Loucy (cell line): ENCODE measurements at regions not wholly inside any gene's neighbourhood (a gene's known extent, or its start where the extent isn't known, plus 50 kb on each side); places are given as distances from the start of the nearest gene placed in this dataset.

Experiments
- H2AFZ ChIP-seq: fragments of 200-600 bp; sonication (generic); 2 replicates; pipeline ENCODE4 v1.6.0; 2016; ENCODE audit warnings: antibody characterized with exemption, mild to moderate bottlenecking, low read length, moderate library complexity
- H3F3A ChIP-seq: fragments of 200-600 bp; 2 replicates; pipeline ENCODE4 v1.6.0; 2016; ENCODE audit warnings: antibody characterized with exemption, low read depth, mild to moderate bottlenecking
- H3K27me3 ChIP-seq: fragments of 200-600 bp; sonication (generic); 2 replicates; pipeline ENCODE4 v1.6.1; 2014; ENCODE audit warnings: low read length, mild to moderate bottlenecking; ENCODE audit not compliant: insufficient read depth, poor library complexity, severe bottlenecking
- H3K36me3 ChIP-seq: fragments of 200-600 bp; sonication (generic); 2 replicates; pipeline ENCODE4 v1.6.1; 2016; ENCODE audit warnings: low read length; ENCODE audit not compliant: insufficient read depth
- H3K4me1 ChIP-seq: fragments of 200-600 bp; sonication (generic); 2 replicates; pipeline ENCODE4 v1.5.1; 2014; ENCODE audit warnings: low read length, mild to moderate bottlenecking; ENCODE audit not compliant: insufficient read depth, poor library complexity, severe bottlenecking
- H3K4me2 ChIP-seq: fragments of 200-600 bp; sonication (generic); 2 replicates; pipeline ENCODE4 v1.6.0; 2014; ENCODE audit warnings: antibody characterized with exemption, low read length, low read depth, mild to moderate bottlenecking; ENCODE audit not compliant: poor library complexity, severe bottlenecking
- H3K4me3 ChIP-seq: fragments of 200-600 bp; sonication (generic); 2 replicates; pipeline ENCODE4 v1.5.1; 2014; ENCODE audit warnings: low read length, mild to moderate bottlenecking, mixed read lengths; ENCODE audit not compliant: poor library complexity, severe bottlenecking
- H3K79me2 ChIP-seq: fragments of 200-600 bp; sonication (generic); 2 replicates; pipeline ENCODE4 v1.6.1; 2014; ENCODE audit warnings: low read length; ENCODE audit not compliant: insufficient read depth
- H3K9ac ChIP-seq: fragments of 200-600 bp; sonication (generic); 2 replicates; pipeline ENCODE4 v1.6.0; 2014; ENCODE audit warnings: mild to moderate bottlenecking, low read depth, low read length, moderate library complexity; ENCODE audit not compliant: poor library complexity, severe bottlenecking
- H3K9me2 ChIP-seq: fragments of 200-600 bp; sonication (generic); replicated peaks from 2 replicates; pipeline ENCODE4 v1.6.1; 2016; ENCODE audit warnings: low read depth, low read length, mixed read lengths
- H3K9me3 ChIP-seq: fragments of 200-600 bp; sonication (generic); 2 replicates; pipeline ENCODE4 v1.6.1; 2014; ENCODE audit warnings: mild to moderate bottlenecking, antibody characterized with exemption, low read length, low read depth; ENCODE audit not compliant: insufficient read depth
- H4K20me1 ChIP-seq: fragments of 200-600 bp; sonication (generic); 2 replicates; pipeline ENCODE4 v1.6.0; 2014; ENCODE audit warnings: antibody characterized with exemption, low read length, mild to moderate bottlenecking; ENCODE audit not compliant: insufficient read depth, poor library complexity, severe bottlenecking
- EZH2phosphoT487 ChIP-seq: fragments of 200-600 bp; IDR thresholded peaks from 2 replicates; pipeline ENCODE4 v1.6.1; 2018; ENCODE audit warnings: antibody characterized with exemption, mild to moderate bottlenecking, moderate library complexity, borderline replicate concordance
- TF ChIP-seq, protein P1 (sequence below): fragments of 200-600 bp; sonication (generic); conservative IDR thresholded peaks from 2 replicates; pipeline ENCODE4 v1.5.1; 2014; ENCODE audit warnings: mild to moderate bottlenecking, antibody characterized with exemption, low read length

GRCh38 chr10:131571865-131572264 lies 260.3 kb upstream of the TCERG1L start:
- Histone ChIP-seq H3K36me3 (no peaks in the 10 kb centered on the region), H4K20me1 (no peaks in the 10 kb centered on the region), H3K9me3 (peaks cover 7% of the 10 kb centered on the region; the same call in 1 of the 2 replicates), H2AFZ (no peak overlapping the region), H3K9ac (no peak overlapping the region), H3K4me3 (no peak overlapping the region), H3K79me2 (no peaks in the 10 kb centered on the region), H3K4me2 (no peak overlapping the region), H3K9me2 (no peaks in the 10 kb centered on the region), H3F3A (no peaks in the 10 kb centered on the region), H3K4me1 (no peaks in the 10 kb centered on the region), H3K27me3 (no peaks in the 10 kb centered on the region)
- TF ChIP-seq EZH2phosphoT487 = no peak
- TF ChIP-seq, protein P1, sequence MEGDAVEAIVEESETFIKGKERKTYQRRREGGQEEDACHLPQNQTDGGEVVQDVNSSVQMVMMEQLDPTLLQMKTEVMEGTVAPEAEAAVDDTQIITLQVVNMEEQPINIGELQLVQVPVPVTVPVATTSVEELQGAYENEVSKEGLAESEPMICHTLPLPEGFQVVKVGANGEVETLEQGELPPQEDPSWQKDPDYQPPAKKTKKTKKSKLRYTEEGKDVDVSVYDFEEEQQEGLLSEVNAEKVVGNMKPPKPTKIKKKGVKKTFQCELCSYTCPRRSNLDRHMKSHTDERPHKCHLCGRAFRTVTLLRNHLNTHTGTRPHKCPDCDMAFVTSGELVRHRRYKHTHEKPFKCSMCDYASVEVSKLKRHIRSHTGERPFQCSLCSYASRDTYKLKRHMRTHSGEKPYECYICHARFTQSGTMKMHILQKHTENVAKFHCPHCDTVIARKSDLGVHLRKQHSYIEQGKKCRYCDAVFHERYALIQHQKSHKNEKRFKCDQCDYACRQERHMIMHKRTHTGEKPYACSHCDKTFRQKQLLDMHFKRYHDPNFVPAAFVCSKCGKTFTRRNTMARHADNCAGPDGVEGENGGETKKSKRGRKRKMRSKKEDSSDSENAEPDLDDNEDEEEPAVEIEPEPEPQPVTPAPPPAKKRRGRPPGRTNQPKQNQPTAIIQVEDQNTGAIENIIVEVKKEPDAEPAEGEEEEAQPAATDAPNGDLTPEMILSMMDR = no peak

DNA sequence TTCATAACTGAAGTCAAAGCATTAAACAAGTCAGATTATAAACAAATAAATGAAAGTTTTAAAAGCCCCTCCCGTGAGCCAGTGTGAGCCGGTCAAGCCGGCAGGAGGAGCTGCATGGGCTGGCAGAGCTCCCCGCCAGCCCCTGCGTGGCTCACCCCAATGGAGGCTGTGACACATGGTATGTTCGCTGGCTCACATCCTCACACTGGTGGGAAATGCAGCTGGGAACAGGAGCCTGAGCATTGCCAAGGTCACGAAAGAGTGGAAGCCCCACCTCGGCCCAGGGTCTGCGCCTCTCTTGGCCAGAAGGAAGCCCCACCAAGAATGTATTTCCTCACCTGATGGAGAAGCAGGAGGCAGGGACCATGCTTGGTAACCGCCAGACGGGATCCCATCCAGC lies 261.7 kb upstream of the TCERG1L start:
- H3K36me3 ChIP-seq = no peaks in the 10 kb centered on the region
- no peaks in the 10 kb centered on the region for H3F3A ChIP-seq
- TF ChIP-seq, protein P1 = no peak
- TF ChIP-seq EZH2phosphoT487 = no peak
- no peaks in the 10 kb centered on the region for H3K79me2 ChIP-seq
- no peaks in the 10 kb centered on the region for H3K9me2 ChIP-seq
- H3K4me2 ChIP-seq = no peak overlapping the region
- H3K4me3 ChIP-seq = no peak overlapping the region
- no peaks in the 10 kb centered on the region for H4K20me1 ChIP-seq
- H2AFZ ChIP-seq = no peak overlapping the region
- H3K4me1 ChIP-seq = no peaks in the 10 kb centered on the region
- no peaks in the 10 kb centered on the region for H3K27me3 ChIP-seq
- peaks cover 7% of the 10 kb centered on the region; the same call in 1 of the 2 replicates for H3K9me3 ChIP-seq
- H3K9ac ChIP-seq = no peak overlapping the region

- Histone ChIP-seq H3K9me3 (peaks cover 7% of the 10 kb centered on the region; the same call in 1 of the 2 replicates), H3K79me2 (no peaks in the 10 kb centered on the region), H3K36me3 (no peaks in the 10 kb centered on the region), H2AFZ (no peak overlapping the region), H3K27me3 (no peaks in the 10 kb centered on the region), H3K9me2 (no peaks in the 10 kb centered on the region), H3K4me3 (no peak overlapping the region), H3K4me1 (no peaks in the 10 kb centered on the region), H3F3A (no peaks in the 10 kb centered on the region), H3K4me2 (no peak overlapping the region), H3K9ac (no peak overlapping the region), H4K20me1 (no peaks in the 10 kb centered on the region)
- TF ChIP-seq EZH2phosphoT487 = no peak
- TF ChIP-seq, protein P1 = no peak
Measured at GRCh38 chr10:131573707-131574106, 262.2 kb upstream of the TCERG1L start.
